ENCODE measurements at regions not wholly inside any gene's neighbourhood (a gene's known extent, or its start where the extent isn't known, plus 50 kb on each side); places are given as distances from the start of the nearest gene placed in this dataset.

DNA sequence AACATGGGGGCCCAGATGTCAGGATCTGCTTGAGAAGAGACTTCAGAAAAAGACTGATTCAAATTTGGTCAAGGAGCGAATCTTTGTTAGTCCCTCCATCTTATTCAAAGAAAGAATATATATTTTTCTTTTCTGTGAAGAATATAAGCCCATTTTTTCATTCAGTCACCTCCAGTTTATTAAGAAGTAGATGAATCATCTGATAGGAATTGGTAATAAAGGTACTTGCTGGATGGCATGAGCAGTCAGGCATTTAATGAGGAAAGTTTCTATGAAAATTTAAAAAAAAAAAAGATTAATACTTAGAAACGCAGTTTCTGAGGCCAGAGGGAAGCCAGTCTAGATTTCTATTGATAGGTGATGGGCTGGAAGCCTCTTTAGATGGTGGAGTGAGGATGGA is 373.1 kb upstream of the SMC2 start:
- no peak overlapping the region for H2BK15ac ChIP-seq (ENCODE audit: low read length)
- no peak overlapping the region for H2BK12ac ChIP-seq (ENCODE audit: low read length)
- WGBS, 2 donors (ENCODE audit: extremely low coverage in 2 of 2, insufficient read length in 2 of 2, insufficient replicate concordance in 1 of 2), result no CpG with 5 or more reads among the region's 2 CpGs
- H3K9me3 ChIP-seq (replicated peaks in 1 of 2; ENCODE audit: control insufficient read depth in 2 of 2, insufficient read depth in 1 of 2, low read depth in 1 of 2, low read length in 2 of 2), result no peaks in the 10 kb centered on the region
- H3K27ac ChIP-seq (replicated peaks; ENCODE audit: low read length), result no peak overlapping the region
- no peak overlapping the region for H3K4me2 ChIP-seq (ENCODE audit: insufficient read depth, low read length, poor library complexity, severe bottlenecking)
- H3K18ac ChIP-seq (ENCODE audit: low read length), result no peak overlapping the region
- no peak overlapping the region for H2BK120ac ChIP-seq (ENCODE audit: low read depth, low read length)
- no peak overlapping the region for H3K4me3 ChIP-seq (ENCODE audit: low read length in 2 of 2)
- H2AK5ac ChIP-seq (ENCODE audit: low read depth, low read length), result no peak overlapping the region
- H3K14ac ChIP-seq (ENCODE audit: low read length), result no peak overlapping the region
- H4K8ac ChIP-seq (ENCODE audit: low read depth, low read length), result no peak overlapping the region
- no peak overlapping the region for H2BK5ac ChIP-seq (ENCODE audit: low read length)
- H3K36me3 ChIP-seq (replicated peaks in 1 of 2; ENCODE audit: control insufficient read depth in 2 of 2, insufficient read depth in 2 of 2, low read length in 2 of 2), result no peaks in the 10 kb centered on the region
- no peak overlapping the region for H3K4ac ChIP-seq (ENCODE audit: low read length)
- no peak overlapping the region for H2AFZ ChIP-seq (ENCODE audit: low read length)
- no peaks in the 10 kb centered on the region for H3K79me1 ChIP-seq (ENCODE audit: low read depth, low read length)
- H3K9ac ChIP-seq (ENCODE audit: low read depth, low read length, poor library complexity), result no peak overlapping the region
- no peak for DNase-seq (ENCODE audit: low spot score)
- H3K27me3 ChIP-seq (ENCODE audit: control insufficient read depth in 3 of 3, insufficient read depth in 3 of 3, low read depth in 1 of 3, low read length in 3 of 3), result no peaks in the 10 kb centered on the region
- no peak overlapping the region for H3K23ac ChIP-seq (ENCODE audit: low read depth, low read length, poor library complexity)
- no peak overlapping the region for H4K91ac ChIP-seq (ENCODE audit: low read depth, low read length, poor library complexity)
- no peaks in the 10 kb centered on the region for H3K4me1 ChIP-seq (ENCODE audit: control insufficient read depth in 2 of 2, insufficient read depth in 1 of 2, low read depth in 1 of 2, low read length in 2 of 2)

DNA sequence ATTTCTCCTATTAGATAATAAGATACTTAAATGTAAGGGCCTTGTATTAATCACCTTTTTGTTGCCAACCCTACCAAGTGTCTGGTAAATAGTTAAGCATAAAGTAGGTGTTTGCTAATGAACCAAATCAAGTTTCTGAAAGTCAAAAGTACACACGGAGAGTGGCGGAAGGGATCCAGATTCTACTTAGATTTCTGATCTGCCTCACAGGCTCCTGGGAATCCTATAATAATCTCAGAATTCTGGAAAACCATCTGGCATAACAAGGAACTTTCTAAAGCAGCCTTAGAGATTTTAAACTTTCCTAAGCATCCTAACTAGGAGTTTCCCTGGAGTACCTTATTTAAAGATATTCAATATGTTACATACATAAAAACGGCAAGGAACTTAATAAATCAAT is 363.2 kb upstream of the SMC2 start:
- no peak overlapping the region for H2BK120ac ChIP-seq (ENCODE audit: low read depth, low read length)
- no peaks in the 10 kb centered on the region for H3K9me3 ChIP-seq (replicated peaks in 1 of 2; ENCODE audit: control insufficient read depth in 2 of 2, insufficient read depth in 1 of 2, low read depth in 1 of 2, low read length in 2 of 2)
- no peak overlapping the region for H2BK15ac ChIP-seq (ENCODE audit: low read length)
- no peak overlapping the region for H3K14ac ChIP-seq (ENCODE audit: low read length)
- no peaks in the 10 kb centered on the region for H3K4me1 ChIP-seq (ENCODE audit: control insufficient read depth in 2 of 2, insufficient read depth in 1 of 2, low read depth in 1 of 2, low read length in 2 of 2)
- no peak overlapping the region for H4K91ac ChIP-seq (ENCODE audit: low read depth, low read length, poor library complexity)
- no peak overlapping the region for H2BK5ac ChIP-seq (ENCODE audit: low read length)
- no peaks in the 10 kb centered on the region for H3K27me3 ChIP-seq (ENCODE audit: control insufficient read depth in 3 of 3, insufficient read depth in 3 of 3, low read depth in 1 of 3, low read length in 3 of 3)
- no peaks in the 10 kb centered on the region for H3K36me3 ChIP-seq (replicated peaks in 1 of 2; ENCODE audit: control insufficient read depth in 2 of 2, insufficient read depth in 2 of 2, low read length in 2 of 2)
- no peak overlapping the region for H3K4me2 ChIP-seq (ENCODE audit: insufficient read depth, low read length, poor library complexity, severe bottlenecking)
- H3K4me3 ChIP-seq (ENCODE audit: low read length in 2 of 2), result no peak overlapping the region
- no peak for DNase-seq (ENCODE audit: low spot score)
- WGBS, 2 donors (ENCODE audit: extremely low coverage in 2 of 2, insufficient read length in 2 of 2, insufficient replicate concordance in 1 of 2), result no CpG with 5 or more reads among the region's 3 CpGs
- H4K8ac ChIP-seq (ENCODE audit: low read depth, low read length), result no peak overlapping the region
- H3K9ac ChIP-seq (ENCODE audit: low read depth, low read length, poor library complexity), result no peak overlapping the region
- no peak overlapping the region for H2BK12ac ChIP-seq (ENCODE audit: low read length)
- no peak overlapping the region for H2AK5ac ChIP-seq (ENCODE audit: low read depth, low read length)
- H2AFZ ChIP-seq (ENCODE audit: low read length), result no peak overlapping the region
- no peak overlapping the region for H3K27ac ChIP-seq (replicated peaks; ENCODE audit: low read length)
- no peak overlapping the region for H3K18ac ChIP-seq (ENCODE audit: low read length)
- H3K79me1 ChIP-seq (ENCODE audit: low read depth, low read length), result no peaks in the 10 kb centered on the region
- no peak overlapping the region for H3K4ac ChIP-seq (ENCODE audit: low read length)
- no peak overlapping the region for H3K23ac ChIP-seq (ENCODE audit: low read depth, low read length, poor library complexity)

DNA sequence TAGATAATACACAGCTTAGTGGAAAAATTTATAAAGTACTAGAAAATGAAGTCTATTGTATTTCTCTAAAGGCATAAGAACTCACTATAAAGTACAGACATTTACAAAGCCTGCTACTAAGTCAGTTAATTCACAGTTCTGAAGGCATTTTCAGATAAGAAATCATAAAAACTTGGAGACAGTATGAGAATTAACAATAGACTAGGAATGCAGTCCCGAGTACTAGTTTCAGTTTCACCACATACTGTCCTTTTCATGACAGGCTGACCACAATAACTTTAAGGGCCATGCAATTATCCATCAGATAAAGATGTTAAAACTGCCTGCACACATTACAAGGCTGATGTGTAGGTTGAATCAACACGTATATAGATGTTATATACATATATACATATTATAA is 362.6 kb upstream of the SMC2 start:
- H3K27me3 ChIP-seq (ENCODE audit: control insufficient read depth in 3 of 3, insufficient read depth in 3 of 3, low read depth in 1 of 3, low read length in 3 of 3), result no peaks in the 10 kb centered on the region
- H2BK120ac ChIP-seq (ENCODE audit: low read depth, low read length), result no peak overlapping the region
- no CpG with 5 or more reads among the region's 2 CpGs for WGBS, 2 donors (ENCODE audit: extremely low coverage in 2 of 2, insufficient read length in 2 of 2, insufficient replicate concordance in 1 of 2)
- no peak overlapping the region for H4K8ac ChIP-seq (ENCODE audit: low read depth, low read length)
- no peak overlapping the region for H4K91ac ChIP-seq (ENCODE audit: low read depth, low read length, poor library complexity)
- H3K4me1 ChIP-seq (ENCODE audit: control insufficient read depth in 2 of 2, insufficient read depth in 1 of 2, low read depth in 1 of 2, low read length in 2 of 2), result no peaks in the 10 kb centered on the region
- no peak overlapping the region for H3K23ac ChIP-seq (ENCODE audit: low read depth, low read length, poor library complexity)
- no peak overlapping the region for H2BK12ac ChIP-seq (ENCODE audit: low read length)
- H3K9ac ChIP-seq (ENCODE audit: low read depth, low read length, poor library complexity), result no peak overlapping the region
- H2BK5ac ChIP-seq (ENCODE audit: low read length), result no peak overlapping the region
- no peak overlapping the region for H3K4me3 ChIP-seq (ENCODE audit: low read length in 2 of 2)
- no peak overlapping the region for H2BK15ac ChIP-seq (ENCODE audit: low read length)
- no peak overlapping the region for H3K14ac ChIP-seq (ENCODE audit: low read length)
- no peaks in the 10 kb centered on the region for H3K36me3 ChIP-seq (replicated peaks in 1 of 2; ENCODE audit: control insufficient read depth in 2 of 2, insufficient read depth in 2 of 2, low read length in 2 of 2)
- H2AK5ac ChIP-seq (ENCODE audit: low read depth, low read length), result no peak overlapping the region
- no peak overlapping the region for H3K4ac ChIP-seq (ENCODE audit: low read length)
- H2AFZ ChIP-seq (ENCODE audit: low read length), result no peak overlapping the region
- no peak for DNase-seq (ENCODE audit: low spot score)
- no peak overlapping the region for H3K18ac ChIP-seq (ENCODE audit: low read length)
- no peak overlapping the region for H3K4me2 ChIP-seq (ENCODE audit: insufficient read depth, low read length, poor library complexity, severe bottlenecking)
- H3K9me3 ChIP-seq (replicated peaks in 1 of 2; ENCODE audit: control insufficient read depth in 2 of 2, insufficient read depth in 1 of 2, low read depth in 1 of 2, low read length in 2 of 2), result no peaks in the 10 kb centered on the region
- H3K79me1 ChIP-seq (ENCODE audit: low read depth, low read length), result no peaks in the 10 kb centered on the region
- no peak overlapping the region for H3K27ac ChIP-seq (replicated peaks; ENCODE audit: low read length)

DNA sequence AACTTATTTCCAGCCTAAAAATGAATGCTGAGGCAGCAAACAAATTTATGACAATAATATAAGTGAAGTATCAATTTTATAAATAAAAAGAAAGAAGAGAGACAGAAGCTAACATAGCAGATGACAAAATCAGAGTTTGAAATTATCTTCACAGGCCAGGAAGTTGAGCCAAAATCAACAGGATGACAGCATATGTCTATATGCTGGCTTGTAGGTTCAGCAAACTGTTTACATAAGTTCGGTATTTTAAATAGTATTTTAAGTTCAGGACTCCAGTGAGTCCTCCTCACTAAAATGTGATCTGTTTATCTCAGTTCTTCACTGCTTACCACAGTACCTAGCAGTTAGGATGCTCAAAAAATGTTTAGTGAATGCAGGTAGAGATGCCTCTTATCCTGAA is 359.6 kb upstream of the SMC2 start:
- Histone ChIP-seq H3K79me1 (ENCODE audit: low read depth, low read length) (no peaks in the 10 kb centered on the region), H2BK15ac (ENCODE audit: low read length) (no peak overlapping the region), H3K4me2 (ENCODE audit: insufficient read depth, low read length, poor library complexity, severe bottlenecking) (no peak overlapping the region), H4K91ac (ENCODE audit: low read depth, low read length, poor library complexity) (no peak overlapping the region), H3K23ac (ENCODE audit: low read depth, low read length, poor library complexity) (no peak overlapping the region), H3K9me3 (replicated peaks in 1 of 2; ENCODE audit: control insufficient read depth in 2 of 2, insufficient read depth in 1 of 2, low read depth in 1 of 2, low read length in 2 of 2) (no peaks in the 10 kb centered on the region), H3K27me3 (ENCODE audit: control insufficient read depth in 3 of 3, insufficient read depth in 3 of 3, low read depth in 1 of 3, low read length in 3 of 3) (no peaks in the 10 kb centered on the region), H2AK5ac (ENCODE audit: low read depth, low read length) (no peak overlapping the region), H3K18ac (ENCODE audit: low read length) (no peak overlapping the region), H3K4me1 (ENCODE audit: control insufficient read depth in 2 of 2, insufficient read depth in 1 of 2, low read depth in 1 of 2, low read length in 2 of 2) (no peaks in the 10 kb centered on the region), H3K4ac (ENCODE audit: low read length) (no peak overlapping the region), H2BK12ac (ENCODE audit: low read length) (no peak overlapping the region), H2BK5ac (ENCODE audit: low read length) (no peak overlapping the region), H3K4me3 (ENCODE audit: low read length in 2 of 2) (no peak overlapping the region), H3K9ac (ENCODE audit: low read depth, low read length, poor library complexity) (no peak overlapping the region), H2BK120ac (ENCODE audit: low read depth, low read length) (no peak overlapping the region), H3K14ac (ENCODE audit: low read length) (no peak overlapping the region), H2AFZ (ENCODE audit: low read length) (no peak overlapping the region), H3K27ac (replicated peaks; ENCODE audit: low read length) (no peak overlapping the region), H3K36me3 (replicated peaks in 1 of 2; ENCODE audit: control insufficient read depth in 2 of 2, insufficient read depth in 2 of 2, low read length in 2 of 2) (no peaks in the 10 kb centered on the region), H4K8ac (ENCODE audit: low read depth, low read length) (no peak overlapping the region)
- WGBS, 2 donors (ENCODE audit: extremely low coverage in 2 of 2, insufficient read length in 2 of 2, insufficient replicate concordance in 1 of 2), result no CpG with 5 or more reads among the region's 1 CpG
- DNase-seq (ENCODE audit: low spot score), result no peak
